ENCODE measurements at regions not wholly inside any gene's neighbourhood (a gene's known extent, or its start where the extent isn't known, plus 50 kb on each side); places are given as distances from the start of the nearest gene placed in this dataset.

DNA sequence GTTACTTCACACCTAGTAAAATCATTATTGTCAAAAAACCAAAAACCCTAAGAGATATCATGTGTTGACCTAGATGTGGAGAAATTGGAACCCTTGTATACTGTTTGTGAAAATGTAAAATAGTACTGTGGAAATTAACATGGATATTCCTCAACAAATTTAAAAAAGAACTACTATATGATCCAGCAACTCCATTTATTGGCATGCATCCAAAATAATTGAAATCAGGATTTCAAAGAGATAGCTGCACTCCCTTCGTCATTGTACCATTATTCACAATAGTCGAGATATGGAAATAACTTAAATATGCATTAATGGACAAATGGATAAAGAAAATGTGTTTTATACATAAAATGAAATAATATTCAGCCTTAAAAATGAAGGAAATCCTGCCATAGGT, 105.3 kb upstream of the ZC3H15 start:
- TF ChIP-seq CTCF (conservative IDR thresholded peaks at IDR 0.05; ENCODE audit: low read length) (no peak), EZH2phosphoT487 (IDR thresholded peaks at IDR 0.05; ENCODE audit: borderline replicate concordance) (no peak)

All from Loucy (cell line).